HEK293 (cell line): ENCODE measurements at regions not wholly inside any gene's neighbourhood (a gene's known extent, or its start where the extent isn't known, plus 50 kb on each side); places are given as distances from the start of the nearest gene placed in this dataset.
"Not testable (repeated sequence)": the region's sequence is repeated elsewhere in the genome, so short reads cannot be mapped to it uniquely, and the experiment has no call there.

Experiments
- CTCF ChIP-seq: fragments of 450-650 bp; formaldehyde crosslinking; IDR thresholded peaks from 2 replicates; pipeline ENCODE4 v1.5.1; 2016; ENCODE audit warnings: missing biosample characterization, missing genetic modification characterization
- ZFP37 ChIP-seq: fragments of 450-650 bp; formaldehyde crosslinking; IDR thresholded peaks from 2 replicates; pipeline ENCODE4 v1.5.1; 2016; ENCODE audit warnings: missing biosample characterization, missing genetic modification characterization

- not testable (repeated sequence) for TF ChIP-seq ZFP37 (tag by site-specific recombination); CTCF
Measured at GRCh38 chr6:58291319-58291718, 973.9 kb downstream of the PRIM2 start.
